ENCODE measurements at regions not wholly inside any gene's neighbourhood (a gene's known extent, or its start where the extent isn't known, plus 50 kb on each side); places are given as distances from the start of the nearest gene placed in this dataset.
"Not testable (repeated sequence)": the region's sequence is repeated elsewhere in the genome, so short reads cannot be mapped to it uniquely, and the experiment has no call there.

- no peak for DNase-seq (ENCODE audit: low read depth in 2 of 2)
Observed at GRCh38 chr13:82976499-82976898, 905.8 kb downstream of the SLITRK1 start.

- DNase-seq (ENCODE audit: low read depth in 2 of 2): no peak
Observed at GRCh38 chr13:82963226-82964099, 918.8 kb downstream of the SLITRK1 start.

- no peak for DNase-seq (ENCODE audit: low read depth in 2 of 2)
Observed at GRCh38 chr13:82962397-82962796, 919.9 kb downstream of the SLITRK1 start.

GRCh38 chr13:82961757-82962156 lies 920.5 kb downstream of the SLITRK1 start:
- DNase-seq (ENCODE audit: low read depth in 2 of 2): no peak

- not testable (repeated sequence) for DNase-seq (ENCODE audit: low read depth in 2 of 2)
Observed at GRCh38 chr13:82952336-82952735, 929.9 kb downstream of the SLITRK1 start.

GRCh38 chr13:82947683-82948082 lies 934.6 kb downstream of the SLITRK1 start:
- no peak for DNase-seq (ENCODE audit: low read depth in 2 of 2)

GRCh38 chr13:82947191-82947621 lies 935.1 kb downstream of the SLITRK1 start:
- no peak for DNase-seq (ENCODE audit: low read depth in 2 of 2)

GRCh38 chr13:82938644-82939043 lies 943.6 kb downstream of the SLITRK1 start:
- DNase-seq (ENCODE audit: low read depth in 2 of 2): no peak

- DNase-seq (ENCODE audit: low read depth in 2 of 2): no peak
Observed at GRCh38 chr13:82934000-82934399, 948.3 kb downstream of the SLITRK1 start.

GRCh38 chr13:82925114-82925513 lies 957.2 kb downstream of the SLITRK1 start:
- no peak for DNase-seq (ENCODE audit: low read depth in 2 of 2)

GRCh38 chr13:82917984-82918383 lies 964.3 kb downstream of the SLITRK1 start:
- no peak for DNase-seq (ENCODE audit: low read depth in 2 of 2)

GRCh38 chr13:82912564-82912963 lies 969.7 kb downstream of the SLITRK1 start:
- DNase-seq (ENCODE audit: low read depth in 2 of 2): no peak

- DNase-seq (ENCODE audit: low read depth in 2 of 2): no peak
Observed at GRCh38 chr13:82905071-82905470, 977.2 kb downstream of the SLITRK1 start.

- DNase-seq (ENCODE audit: low read depth in 2 of 2): no peak
Observed at GRCh38 chr13:82900453-82900852, 981.8 kb downstream of the SLITRK1 start.

- DNase-seq (ENCODE audit: low read depth in 2 of 2): no peak
Observed at GRCh38 chr13:82898586-82898985, 983.7 kb downstream of the SLITRK1 start.

GRCh38 chr13:82879921-82880320 lies 1002.4 kb downstream of the SLITRK1 start:
- no peak for DNase-seq (ENCODE audit: low read depth in 2 of 2)

GRCh38 chr13:82878536-82878935 lies 1003.7 kb downstream of the SLITRK1 start:
- DNase-seq (ENCODE audit: low read depth in 2 of 2): no peak

GRCh38 chr13:82867284-82867683 lies 1015.0 kb downstream of the SLITRK1 start:
- DNase-seq (ENCODE audit: low read depth in 2 of 2): no peak

- no peak for DNase-seq (ENCODE audit: low read depth in 2 of 2)
Observed at GRCh38 chr13:82850644-82851043, 1031.6 kb downstream of the SLITRK1 start.

GRCh38 chr13:82848766-82849165 lies 1033.5 kb downstream of the SLITRK1 start:
- no peak for DNase-seq (ENCODE audit: low read depth in 2 of 2)

GRCh38 chr13:82847595-82847994 lies 1034.7 kb downstream of the SLITRK1 start:
- DNase-seq (ENCODE audit: low read depth in 2 of 2): no peak

- DNase-seq (ENCODE audit: low read depth in 2 of 2): no peak
Observed at GRCh38 chr13:82833923-82834322, 1048.4 kb downstream of the SLITRK1 start.

GRCh38 chr13:82829040-82829439 lies 1053.2 kb downstream of the SLITRK1 start:
- no peak for DNase-seq (ENCODE audit: low read depth in 2 of 2)

GRCh38 chr13:82827724-82828123 lies 1054.5 kb downstream of the SLITRK1 start:
- no peak for DNase-seq (ENCODE audit: low read depth in 2 of 2)
